CD4-positive, alpha-beta T cell (primary cell): ENCODE measurements at regions not wholly inside any gene's neighbourhood (a gene's known extent, or its start where the extent isn't known, plus 50 kb on each side); places are given as distances from the start of the nearest gene placed in this dataset.

Source experiments
- ATAC-seq: fragments of 200-7000 bp; cut with Tn5 transposase; one replicate; pipeline ENCODE4 v1.10.0; 2022; ENCODE audit warnings: mild to moderate bottlenecking; ENCODE audit not compliant: poor library complexity
- CTCF ChIA-PET: fragments of 350-600 bp; sonication (Branson Sonifier 250); formaldehyde crosslinking; loops from one replicate; lab custom pipeline; 2021; ENCODE audit warnings: antibody characterized with exemption, inconsistent platforms; lab: Charles Lee
- POLR2A ChIA-PET: fragments of 350-600 bp; sonication (Branson Sonifier 250); formaldehyde crosslinking; loops from one replicate; lab custom pipeline; 2021; ENCODE audit warnings: antibody characterized with exemption, inconsistent platforms; lab: Charles Lee
- DNase-seq, 14 experiments: peaks; one replicate each; pipeline ENCODE4 v3.0.0-alpha.2; 2013 to 2020; ENCODE audit warnings: mixed read lengths in 2 of 14
- H3K27ac ChIP-seq, 2 donors: one replicate each; pipeline versions ENCODE4 v1.5.1 to v1.7.0; 2013; ENCODE audit warnings: low read length in 2 of 2, low read depth in 1 of 2, mild to moderate bottlenecking in 1 of 2
- H3K27me3 ChIP-seq, 2 experiments: 1 replicate in 1 of 2; 2 replicates in 1 of 2; pipeline versions ENCODE4 v1.6.1 to v1.7.0; 2013; ENCODE audit warnings: low read length in 2 of 2, control low read depth in 1 of 2, mild to moderate bottlenecking in 1 of 2, moderate library complexity in 1 of 2; ENCODE audit not compliant: insufficient read depth in 2 of 2, control insufficient read depth in 1 of 2
- H3K36me3 ChIP-seq: one replicate; pipeline ENCODE4 v1.6.1; 2013; ENCODE audit warnings: low read length, control low read depth; ENCODE audit not compliant: insufficient read depth
- H3K4me1 ChIP-seq: one replicate; pipeline ENCODE4 v1.6.1; 2013; ENCODE audit warnings: low read length, control low read depth; ENCODE audit not compliant: insufficient read depth
- H3K4me3 ChIP-seq: one replicate; pipeline ENCODE4 v1.5.1; 2013; ENCODE audit warnings: mild to moderate bottlenecking, low read length, moderate library complexity
- H3K9me3 ChIP-seq, 2 experiments: 1 replicate in 1 of 2; 2 replicates in 1 of 2; pipeline versions ENCODE4 v1.6.1 to v1.7.0; 2013; ENCODE audit warnings: low read length in 2 of 2, mild to moderate bottlenecking in 2 of 2, control low read depth in 1 of 2, moderate library complexity in 1 of 2; ENCODE audit not compliant: control insufficient read depth in 1 of 2, insufficient read depth in 1 of 2
- H3K27ac Mint-ChIP-seq: one replicate; pipeline ENCODE4 v1.8.0; 2020; ENCODE audit warnings: mixed read lengths
- H3K27me3 Mint-ChIP-seq: one replicate; pipeline ENCODE4 v1.8.0; 2021; ENCODE audit warnings: mixed read lengths
- H3K36me3 Mint-ChIP-seq: one replicate; pipeline ENCODE4 v1.8.0; 2021; ENCODE audit warnings: low read depth, mixed read lengths
- H3K4me1 Mint-ChIP-seq: one replicate; pipeline ENCODE4 v1.8.0; 2021; ENCODE audit warnings: low read depth, mixed read lengths
- H3K4me3 Mint-ChIP-seq: one replicate; pipeline ENCODE4 v1.8.0; 2020; ENCODE audit warnings: mild to moderate bottlenecking, mixed read lengths
- H3K9me3 Mint-ChIP-seq: one replicate; pipeline ENCODE4 v1.8.0; 2020; ENCODE audit warnings: mixed read lengths
- intact Hi-C, 2 experiments: fragments of 100-400 bp; cut with DNase I in 1 of 2; cut with micrococcal nuclease in 1 of 2; formaldehyde crosslinking; loops; one replicate each; pipeline versions ENCODE4 v1.15.1 to v1.9.0; 2023 to 2025; cut with DNase I, micrococcal nuclease
- TF ChIP-seq, protein P1 (sequence below): fragments of 200-600 bp; IDR thresholded peaks from one replicate; pipeline ENCODE4 v1.8.0; 2022; ENCODE audit warnings: antibody characterized with exemption, mild to moderate bottlenecking

DNA sequence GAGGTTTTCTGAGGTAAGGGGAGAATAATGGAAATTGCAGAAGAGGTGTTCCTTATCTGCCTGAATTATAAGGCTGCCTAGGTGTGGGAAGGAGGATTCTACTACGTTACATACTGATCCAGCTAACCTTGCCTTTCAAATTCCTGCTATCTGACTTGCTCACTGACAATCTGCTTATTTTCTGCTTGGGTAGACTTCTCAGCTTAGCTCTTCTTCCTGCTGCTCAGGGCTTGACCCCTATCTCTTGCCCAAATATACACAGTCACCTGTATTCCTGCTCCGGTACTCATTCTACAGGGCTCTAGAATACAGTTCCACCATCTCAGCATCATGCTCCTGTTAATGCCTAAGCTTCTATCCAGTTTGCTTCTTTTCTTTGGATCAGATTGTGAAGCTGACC lies 1607.6 kb downstream of the OLFM4 start:
- H3K9me3 ChIP-seq, result no peaks in the 10 kb centered on the region
- ATAC-seq (no peak), DNase-seq (no peak)
- Mint-ChIP-seq H3K4me3 (no peak overlapping the region), H3K27me3 (no peaks in the 10 kb centered on the region), H3K27ac (no peak overlapping the region), H3K4me1 (no peaks in the 10 kb centered on the region), H3K9me3 (peaks cover 16% of the 10 kb centered on the region), H3K36me3 (no peaks in the 10 kb centered on the region)
- no peaks in the 10 kb centered on the region for H3K27me3 ChIP-seq
- no peak overlapping the region for H3K27ac ChIP-seq
- ChIA-PET CTCF (no interaction called here), POLR2A (no interaction called here)
- H3K4me3 ChIP-seq, result no peak overlapping the region
- TF ChIP-seq, protein P1, sequence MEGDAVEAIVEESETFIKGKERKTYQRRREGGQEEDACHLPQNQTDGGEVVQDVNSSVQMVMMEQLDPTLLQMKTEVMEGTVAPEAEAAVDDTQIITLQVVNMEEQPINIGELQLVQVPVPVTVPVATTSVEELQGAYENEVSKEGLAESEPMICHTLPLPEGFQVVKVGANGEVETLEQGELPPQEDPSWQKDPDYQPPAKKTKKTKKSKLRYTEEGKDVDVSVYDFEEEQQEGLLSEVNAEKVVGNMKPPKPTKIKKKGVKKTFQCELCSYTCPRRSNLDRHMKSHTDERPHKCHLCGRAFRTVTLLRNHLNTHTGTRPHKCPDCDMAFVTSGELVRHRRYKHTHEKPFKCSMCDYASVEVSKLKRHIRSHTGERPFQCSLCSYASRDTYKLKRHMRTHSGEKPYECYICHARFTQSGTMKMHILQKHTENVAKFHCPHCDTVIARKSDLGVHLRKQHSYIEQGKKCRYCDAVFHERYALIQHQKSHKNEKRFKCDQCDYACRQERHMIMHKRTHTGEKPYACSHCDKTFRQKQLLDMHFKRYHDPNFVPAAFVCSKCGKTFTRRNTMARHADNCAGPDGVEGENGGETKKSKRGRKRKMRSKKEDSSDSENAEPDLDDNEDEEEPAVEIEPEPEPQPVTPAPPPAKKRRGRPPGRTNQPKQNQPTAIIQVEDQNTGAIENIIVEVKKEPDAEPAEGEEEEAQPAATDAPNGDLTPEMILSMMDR, result no peak
- H3K36me3 ChIP-seq, result no peaks in the 10 kb centered on the region
- intact Hi-C loops, result no loop called here
- H3K4me1 ChIP-seq, result no peaks in the 10 kb centered on the region

DNA sequence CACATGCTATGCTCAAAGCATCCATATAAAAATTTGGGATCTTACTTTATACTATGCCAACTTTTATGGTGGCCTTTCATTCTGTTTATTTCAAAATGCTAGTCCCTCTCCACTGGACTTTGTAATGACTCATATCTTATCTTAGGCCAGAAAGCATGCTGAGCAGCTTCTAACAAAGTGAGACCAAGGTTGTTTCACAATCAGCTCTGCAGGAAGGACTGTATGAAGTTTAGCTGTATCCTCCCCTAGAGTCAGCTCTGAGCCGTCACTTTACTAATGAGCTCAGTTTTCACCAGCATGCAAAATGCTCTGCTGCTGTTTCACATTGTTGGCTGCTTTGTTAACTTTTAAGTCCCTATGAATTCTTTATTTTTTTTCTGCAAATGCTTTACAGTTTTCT lies 1608.8 kb downstream of the OLFM4 start:
- peaks cover 15% of the 10 kb centered on the region for H3K9me3 Mint-ChIP-seq
- H3K4me1 Mint-ChIP-seq, result no peaks in the 10 kb centered on the region
- no peak for DNase-seq
- no peak overlapping the region for H3K4me3 Mint-ChIP-seq
- ATAC-seq, result no peak
- ChIA-PET CTCF (no interaction called here), POLR2A (no interaction called here)
- H3K27ac Mint-ChIP-seq, result no peak overlapping the region
- intact Hi-C loops, result no loop called here
- Histone ChIP-seq H3K27ac (no peak overlapping the region), H3K9me3 (peaks cover 0 to 9% of the 10 kb centered on the region in 2 experiments), H3K27me3 (no peaks in the 10 kb centered on the region), H3K36me3 (no peaks in the 10 kb centered on the region), H3K4me1 (no peaks in the 10 kb centered on the region), H3K4me3 (no peak overlapping the region)
- TF ChIP-seq, protein P1, result no peak
- no peaks in the 10 kb centered on the region for H3K36me3 Mint-ChIP-seq
- no peaks in the 10 kb centered on the region for H3K27me3 Mint-ChIP-seq

DNA sequence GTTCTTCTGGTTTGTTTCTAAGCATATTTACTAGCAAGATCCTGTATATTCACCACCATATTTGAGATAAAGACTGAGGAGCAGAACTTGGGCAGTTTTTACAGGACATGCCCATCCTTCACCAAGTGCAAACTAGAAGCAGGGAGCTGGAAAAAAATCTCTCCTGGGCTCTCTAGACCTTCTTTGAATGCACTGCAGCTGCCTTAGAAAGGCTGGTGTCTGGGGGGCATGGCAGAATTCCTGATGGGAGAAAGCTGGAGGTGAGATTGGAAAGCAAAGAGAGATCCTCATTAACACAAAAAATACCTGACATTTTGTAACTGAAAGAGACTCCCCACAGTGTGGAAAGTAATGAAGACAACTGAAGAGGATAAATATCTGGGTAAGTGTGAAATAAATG lies 1612.1 kb downstream of the OLFM4 start:
- Mint-ChIP-seq H3K27ac (no peak overlapping the region), H3K27me3 (no peaks in the 10 kb centered on the region), H3K4me1 (no peaks in the 10 kb centered on the region), H3K36me3 (no peaks in the 10 kb centered on the region), H3K9me3 (peaks cover 11% of the 10 kb centered on the region), H3K4me3 (no peak overlapping the region)
- no peaks in the 10 kb centered on the region for H3K4me1 ChIP-seq
- ChIA-PET POLR2A (no interaction called here), CTCF (no interaction called here)
- TF ChIP-seq, protein P1, result no peak
- intact Hi-C loops, result no loop called here
- H3K27me3 ChIP-seq, result no peaks in the 10 kb centered on the region
- no peak for DNase-seq
- H3K27ac ChIP-seq, result no peak overlapping the region
- peaks cover 0 to 10% of the 10 kb centered on the region in 2 experiments for H3K9me3 ChIP-seq
- H3K36me3 ChIP-seq, result no peaks in the 10 kb centered on the region
- no peak for ATAC-seq
- no peak overlapping the region for H3K4me3 ChIP-seq
